ENCODE measurements at regions not wholly inside any gene's neighbourhood (a gene's known extent, or its start where the extent isn't known, plus 50 kb on each side); places are given as distances from the start of the nearest gene placed in this dataset.

DNA sequence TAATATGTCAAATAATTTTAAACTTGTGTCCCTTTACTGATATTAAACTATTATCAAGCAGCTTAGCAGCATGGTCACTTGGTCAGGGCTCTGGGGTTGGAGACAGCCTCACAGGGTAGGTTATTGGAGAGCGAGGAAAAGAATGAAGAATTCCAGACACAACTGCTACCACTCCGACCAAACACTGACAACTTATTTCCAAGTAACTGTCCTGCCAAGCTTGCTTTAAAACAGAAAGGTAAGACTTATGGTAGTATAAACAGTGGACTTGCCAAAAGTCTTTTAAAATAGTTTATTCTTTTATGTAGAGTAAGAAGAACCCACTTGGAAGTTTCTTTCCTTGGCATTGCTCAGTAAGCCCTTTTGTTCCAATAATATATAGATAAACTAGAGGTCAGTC, 364.1 kb downstream of the DEPDC1B start:
- DNase-seq (ENCODE audit: low spot score), result no peak

- peak; percentile 67 for DNase-seq (ENCODE audit: low spot score)
Observed at GRCh38 chr5:60334281-60334713, 365.7 kb downstream of the DEPDC1B start.

DNA sequence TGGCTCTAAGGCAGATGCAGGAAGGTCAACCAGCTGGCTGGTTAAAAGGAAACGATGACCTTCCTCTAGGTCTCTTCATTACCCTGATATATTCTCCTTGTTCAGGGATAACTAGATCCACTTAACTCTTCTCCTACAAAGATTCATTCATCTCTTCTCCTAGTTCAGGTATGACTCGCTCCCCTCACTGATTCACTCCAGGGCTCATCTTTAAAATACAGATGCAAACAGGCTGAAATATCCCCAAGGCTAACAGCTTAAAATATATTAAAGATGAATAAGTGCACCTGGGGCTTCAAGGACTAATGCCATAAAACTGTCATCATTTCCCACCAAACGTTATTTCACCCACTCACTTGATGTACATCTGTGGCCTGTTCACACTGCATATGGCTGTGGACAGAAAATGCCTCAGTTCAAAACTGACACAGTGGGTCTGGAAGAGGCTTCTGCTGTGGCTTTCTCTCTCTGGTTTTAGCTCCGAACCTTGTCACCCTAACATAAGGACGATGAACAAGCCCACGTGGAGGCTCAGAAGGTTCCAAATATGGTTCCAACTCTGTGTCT, 366.9 kb downstream of the DEPDC1B start:
- no peak for DNase-seq (ENCODE audit: low spot score)

DNA sequence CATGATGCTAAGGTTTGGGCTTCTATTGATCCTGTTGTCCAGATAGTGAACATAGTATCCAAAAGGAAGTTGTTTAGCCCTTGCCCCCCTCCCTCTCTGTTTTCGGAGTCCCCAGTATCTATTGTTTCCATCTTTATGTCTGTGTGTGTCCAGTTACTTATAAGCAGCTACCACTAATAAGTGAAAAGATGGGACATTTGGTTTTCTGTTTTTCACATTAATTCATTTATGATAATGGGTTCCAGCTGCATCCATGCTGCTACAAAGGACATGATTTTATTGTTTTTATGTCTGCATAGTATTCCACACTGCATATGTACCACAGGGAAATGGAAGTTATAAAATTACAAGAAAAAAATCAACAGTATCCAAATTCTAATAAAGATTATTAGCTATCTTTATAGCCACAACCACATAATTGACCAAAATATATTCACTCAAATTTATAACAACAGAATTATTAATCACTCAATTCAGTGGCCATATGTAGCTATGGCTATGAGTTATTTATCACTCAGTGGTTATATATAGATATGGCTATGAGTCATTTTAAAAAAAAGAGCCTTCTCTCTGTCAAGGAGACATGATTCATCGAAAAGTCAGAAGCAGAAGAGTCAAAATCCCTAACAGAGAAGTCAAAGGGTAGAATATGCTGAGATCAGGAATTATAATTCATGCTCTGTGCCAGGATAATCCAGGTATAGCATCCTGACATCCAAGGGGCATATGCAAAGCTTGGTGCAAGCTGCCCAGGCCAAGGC, 367.5 kb downstream of the DEPDC1B start:
- no peak for DNase-seq (ENCODE audit: low spot score)

DNA sequence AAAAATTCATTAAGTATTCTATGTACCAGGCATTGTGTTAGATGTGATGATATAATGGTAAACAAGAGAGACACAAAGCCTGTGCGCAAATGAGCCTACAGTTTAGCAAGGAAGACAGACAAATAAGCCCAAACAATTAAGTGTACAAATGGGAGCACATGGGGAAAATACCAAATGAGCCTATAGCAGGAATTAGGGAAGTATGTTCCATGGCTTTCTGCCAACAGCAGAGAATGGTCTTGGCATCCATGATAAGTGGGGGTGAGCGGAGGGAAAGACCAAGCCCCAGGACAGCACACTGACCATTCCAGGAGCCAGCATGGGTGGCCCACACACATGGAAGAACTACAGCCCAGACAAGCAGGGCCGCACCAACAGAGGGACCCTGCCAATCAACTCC, 369.7 kb downstream of the DEPDC1B start:
- DNase-seq (ENCODE audit: low spot score), result no peak

GRCh38 chr5:60325870-60326269, 374.1 kb downstream of the DEPDC1B start:
- no peak for DNase-seq (ENCODE audit: low spot score)

DNA sequence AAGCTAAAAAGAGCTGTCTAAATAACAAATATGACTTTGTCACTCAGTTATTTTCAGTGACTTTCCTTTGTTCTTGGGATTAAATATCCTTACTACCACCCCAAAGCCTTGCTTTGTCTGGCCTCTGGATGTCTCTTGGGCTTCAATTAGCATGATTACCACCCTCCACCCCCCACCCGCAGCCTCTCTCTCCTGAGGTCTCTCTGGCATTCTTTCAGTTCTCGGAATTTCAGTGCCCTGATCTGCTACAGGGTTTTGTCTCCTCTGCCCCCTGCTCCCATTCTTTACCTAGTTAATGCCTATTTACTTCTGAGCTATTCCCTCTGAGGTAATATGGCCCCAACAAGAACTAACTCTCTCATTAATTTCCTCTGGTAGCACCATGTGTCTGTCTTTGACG, 376.4 kb downstream of the DEPDC1B start:
- no peak for DNase-seq (ENCODE audit: low spot score)

DNA sequence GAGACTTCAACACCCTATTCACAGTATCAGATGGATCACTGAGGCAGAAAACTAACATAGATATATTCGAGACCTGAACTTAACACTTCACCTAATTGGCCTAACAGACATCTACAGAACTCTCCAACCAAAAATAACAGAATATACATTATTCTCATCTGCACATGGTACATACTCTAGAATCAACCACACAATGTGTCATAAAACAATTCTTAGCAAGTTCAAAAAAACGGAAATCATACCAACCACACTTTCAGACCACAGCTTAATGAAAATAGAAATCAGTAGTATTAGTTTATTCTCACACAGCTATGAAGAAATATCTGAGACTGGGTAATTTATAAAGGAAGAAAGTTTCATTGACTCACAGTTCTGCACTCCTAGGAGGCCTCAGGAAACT, 387.9 kb downstream of the DEPDC1B start:
- no peak for DNase-seq (ENCODE audit: low spot score)

GRCh38 chr5:60299944-60300343, 400.0 kb downstream of the DEPDC1B start:
- DNase-seq (ENCODE audit: low spot score), result no peak

GRCh38 chr5:60297658-60298057, 402.3 kb downstream of the DEPDC1B start:
- no peak for DNase-seq (ENCODE audit: low spot score)

- peak; percentile 54 for DNase-seq (ENCODE audit: low spot score)
Observed at GRCh38 chr5:60295423-60295822, 401.9 kb upstream of the PDE4D start.

DNA sequence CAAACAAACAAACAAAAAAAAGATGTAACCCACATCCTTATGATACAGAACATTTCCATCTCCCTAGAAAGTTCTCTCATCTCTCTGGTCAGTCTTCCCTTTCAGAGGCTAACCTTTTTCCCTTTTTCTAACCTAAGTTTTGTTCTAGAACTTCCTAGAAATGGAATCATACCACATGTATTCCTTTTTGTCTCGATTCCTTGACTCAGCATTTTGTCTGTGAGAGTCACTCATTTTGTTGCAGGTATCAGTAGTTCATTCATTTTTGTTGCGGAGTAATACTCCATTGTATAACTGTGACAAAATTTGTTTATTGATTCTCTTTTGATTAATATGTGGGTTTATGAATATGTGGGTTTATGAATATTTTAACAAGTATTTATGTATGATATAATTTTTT, 400.0 kb upstream of the PDE4D start:
- DNase-seq (ENCODE audit: low spot score), result no peak

- DNase-seq (ENCODE audit: low spot score), result peak; percentile 89
Observed at GRCh38 chr5:60287174-60287771, 393.7 kb upstream of the PDE4D start.

DNA sequence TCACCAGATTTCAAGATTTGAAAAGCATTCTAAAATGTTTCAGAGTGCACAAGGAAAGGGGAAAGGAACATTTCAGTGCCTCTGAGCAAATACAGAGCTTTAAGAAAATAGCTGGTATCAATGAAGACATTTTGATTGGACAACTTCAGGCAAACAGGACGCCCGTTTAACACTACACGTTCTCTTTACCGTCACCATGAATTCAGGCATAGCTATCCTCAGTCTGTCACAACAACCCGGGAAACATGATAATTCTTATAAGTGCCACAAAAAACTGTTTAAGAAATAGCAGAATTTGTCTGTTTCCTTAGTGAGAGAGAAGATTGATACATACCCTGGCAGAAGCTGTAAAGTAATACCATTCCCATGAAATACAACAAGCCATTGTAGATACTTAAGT, 392.4 kb upstream of the PDE4D start:
- DNase-seq (ENCODE audit: low spot score), result no peak

- no peak for DNase-seq (ENCODE audit: low spot score)
Observed at GRCh38 chr5:60280943-60281342, 387.4 kb upstream of the PDE4D start.

DNA sequence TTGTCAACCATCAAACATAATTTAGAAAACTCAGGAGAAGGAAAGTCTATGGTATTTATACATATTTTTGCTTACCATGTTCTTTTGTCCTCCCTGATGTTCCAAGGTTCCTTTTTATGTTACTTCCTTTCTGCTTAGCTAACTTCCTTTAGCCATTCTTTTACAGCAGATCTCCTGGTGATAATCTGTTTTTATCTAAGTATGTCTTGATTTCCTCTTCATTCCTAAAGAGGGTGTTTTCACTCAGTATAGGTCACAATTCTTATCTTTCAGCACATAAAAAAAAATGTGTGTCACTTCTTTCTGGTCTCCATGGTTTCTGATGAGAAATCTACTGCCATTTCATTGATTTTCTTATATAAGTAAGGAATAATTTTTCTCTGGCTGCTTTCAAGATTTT, 384.4 kb upstream of the PDE4D start:
- DNase-seq (ENCODE audit: low spot score), result no peak

- no peak for DNase-seq (ENCODE audit: low spot score)
Observed at GRCh38 chr5:60274747-60275146, 381.2 kb upstream of the PDE4D start.

- no peak for DNase-seq (ENCODE audit: low spot score)
Observed at GRCh38 chr5:60271517-60271916, 378.0 kb upstream of the PDE4D start.

DNA sequence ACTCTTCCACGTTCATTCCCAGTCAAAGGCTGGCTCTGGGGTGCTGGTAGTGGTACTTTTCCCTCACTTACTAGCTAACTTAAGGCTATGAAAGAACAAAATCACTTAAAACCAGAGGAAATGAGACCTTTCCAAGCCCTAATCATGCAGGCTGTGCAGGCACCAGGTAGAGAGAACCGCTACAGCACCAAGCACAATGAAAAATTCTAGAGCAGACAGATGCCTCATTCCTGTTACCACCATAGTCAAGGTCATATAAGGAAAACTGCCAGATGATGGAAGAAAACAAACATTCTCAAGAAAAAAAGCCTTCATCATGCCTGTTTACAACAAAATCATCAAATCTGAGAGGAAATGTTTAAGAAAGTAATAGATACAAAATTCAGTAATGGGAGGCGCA, 374.4 kb upstream of the PDE4D start:
- no peak for DNase-seq (ENCODE audit: low spot score)

- no peak for DNase-seq (ENCODE audit: low spot score)
Observed at GRCh38 chr5:60263346-60263745, 369.8 kb upstream of the PDE4D start.

GRCh38 chr5:60262576-60263295, 369.2 kb upstream of the PDE4D start:
- DNase-seq (ENCODE audit: low spot score), result no peak

DNA sequence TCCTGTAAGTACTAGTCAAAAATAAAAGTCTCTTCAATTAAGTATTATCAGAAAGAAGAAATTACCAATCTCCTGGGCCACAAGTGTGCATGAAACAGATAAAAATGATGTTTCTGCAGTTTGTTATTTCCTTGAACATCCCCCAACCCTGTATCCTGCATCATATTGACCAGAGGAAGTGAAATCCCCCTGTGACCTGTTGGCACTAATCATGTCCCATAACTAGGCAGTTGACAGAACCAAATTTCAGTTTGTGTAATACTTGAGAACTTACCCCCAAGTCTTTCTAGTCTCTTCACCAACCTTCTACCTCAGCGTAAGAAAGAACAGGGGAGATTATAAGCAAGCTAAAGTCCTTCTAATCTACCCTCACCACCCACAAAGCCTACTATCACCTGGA, 368.2 kb upstream of the PDE4D start:
- no peak for DNase-seq (ENCODE audit: low spot score)

DNA sequence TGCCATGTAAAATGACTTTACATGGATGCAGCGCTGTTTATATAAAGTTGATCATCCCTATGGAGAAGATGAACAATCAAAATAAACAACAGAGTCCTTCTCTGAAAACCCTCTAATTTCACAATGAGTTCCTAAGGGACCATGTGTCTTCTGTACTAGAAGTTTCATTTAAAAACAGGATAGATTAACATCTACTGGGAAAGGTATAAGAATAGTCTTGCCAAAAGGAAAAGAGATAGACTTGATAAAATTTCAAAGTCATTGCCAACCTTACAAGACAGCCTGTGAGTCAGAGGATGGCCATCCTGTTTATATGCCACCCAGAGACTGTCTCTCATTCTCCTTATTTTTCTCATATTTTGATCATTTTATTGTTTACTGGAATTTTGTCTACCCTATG, 367.1 kb upstream of the PDE4D start:
- no peak for DNase-seq (ENCODE audit: low spot score)

All from H4 (cell line).